ENCODE measurements at regions not wholly inside any gene's neighbourhood (a gene's known extent, or its start where the extent isn't known, plus 50 kb on each side); places are given as distances from the start of the nearest gene placed in this dataset.

DNA sequence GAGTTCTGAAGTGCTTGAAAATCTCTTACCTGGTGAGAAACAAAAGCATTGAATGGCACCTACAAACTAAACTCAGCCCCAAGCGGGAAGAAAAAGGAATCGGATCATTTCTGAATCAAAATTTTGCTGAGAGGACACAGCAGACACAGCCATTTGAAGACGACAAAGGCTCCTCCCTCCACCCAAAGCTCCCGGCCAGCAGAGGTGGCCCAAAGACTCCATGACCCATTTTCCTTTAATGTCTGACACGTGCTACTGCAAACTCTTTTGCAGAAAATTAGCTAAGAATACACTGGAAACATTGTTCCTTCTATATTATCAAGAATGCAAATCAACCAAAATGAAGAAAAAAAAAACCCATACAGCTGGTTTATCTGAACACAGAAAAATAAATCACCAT lies 85.9 kb upstream of the FOXN3 start:
- TF ChIP-seq, protein P1, sequence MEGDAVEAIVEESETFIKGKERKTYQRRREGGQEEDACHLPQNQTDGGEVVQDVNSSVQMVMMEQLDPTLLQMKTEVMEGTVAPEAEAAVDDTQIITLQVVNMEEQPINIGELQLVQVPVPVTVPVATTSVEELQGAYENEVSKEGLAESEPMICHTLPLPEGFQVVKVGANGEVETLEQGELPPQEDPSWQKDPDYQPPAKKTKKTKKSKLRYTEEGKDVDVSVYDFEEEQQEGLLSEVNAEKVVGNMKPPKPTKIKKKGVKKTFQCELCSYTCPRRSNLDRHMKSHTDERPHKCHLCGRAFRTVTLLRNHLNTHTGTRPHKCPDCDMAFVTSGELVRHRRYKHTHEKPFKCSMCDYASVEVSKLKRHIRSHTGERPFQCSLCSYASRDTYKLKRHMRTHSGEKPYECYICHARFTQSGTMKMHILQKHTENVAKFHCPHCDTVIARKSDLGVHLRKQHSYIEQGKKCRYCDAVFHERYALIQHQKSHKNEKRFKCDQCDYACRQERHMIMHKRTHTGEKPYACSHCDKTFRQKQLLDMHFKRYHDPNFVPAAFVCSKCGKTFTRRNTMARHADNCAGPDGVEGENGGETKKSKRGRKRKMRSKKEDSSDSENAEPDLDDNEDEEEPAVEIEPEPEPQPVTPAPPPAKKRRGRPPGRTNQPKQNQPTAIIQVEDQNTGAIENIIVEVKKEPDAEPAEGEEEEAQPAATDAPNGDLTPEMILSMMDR (IDR thresholded peaks at IDR 0.05; ENCODE audit: low read depth, low read length, poor library complexity, severe bottlenecking): no peak
- no peak for TF ChIP-seq EZH2phosphoT487 (IDR thresholded peaks at IDR 0.05; ENCODE audit: borderline replicate concordance, low read length)

Data from DOHH2 (cell line).